BE2C (cell line): ENCODE measurements at regions not wholly inside any gene's neighbourhood (a gene's known extent, or its start where the extent isn't known, plus 50 kb on each side); places are given as distances from the start of the nearest gene placed in this dataset.

Experiments used
- DNase-seq: peaks from one replicate; pipeline ENCODE4 v3.0.0-alpha.2; 2020
- H3K27me3 ChIP-seq: fragments of 250-450 bp; sonication (Bioruptor Pico); 2 replicates; pipeline ENCODE4 v1.5.1; 2020; ENCODE audit warnings: mild to moderate bottlenecking
- H3K36me3 ChIP-seq: fragments of 250-450 bp; sonication (Bioruptor Pico); 2 replicates; pipeline ENCODE4 v1.5.1; 2020; ENCODE audit warnings: mild to moderate bottlenecking
- H3K4me1 ChIP-seq: fragments of 250-450 bp; sonication (Bioruptor Pico); 2 replicates; pipeline ENCODE4 v1.5.1; 2020
- H3K4me3 ChIP-seq: 2 replicates; pipeline ENCODE4 v1.5.1; 2011; ENCODE audit warnings: low read depth, low read length
- H3K9me3 ChIP-seq: fragments of 250-450 bp; sonication (Bioruptor Pico); 2 replicates; pipeline ENCODE4 v1.5.1; 2020
- CTCF ChIP-seq: IDR thresholded peaks from 2 replicates; pipeline ENCODE4 v1.5.1; 2012; ENCODE audit warnings: mild to moderate bottlenecking, low read depth, low read length

DNA sequence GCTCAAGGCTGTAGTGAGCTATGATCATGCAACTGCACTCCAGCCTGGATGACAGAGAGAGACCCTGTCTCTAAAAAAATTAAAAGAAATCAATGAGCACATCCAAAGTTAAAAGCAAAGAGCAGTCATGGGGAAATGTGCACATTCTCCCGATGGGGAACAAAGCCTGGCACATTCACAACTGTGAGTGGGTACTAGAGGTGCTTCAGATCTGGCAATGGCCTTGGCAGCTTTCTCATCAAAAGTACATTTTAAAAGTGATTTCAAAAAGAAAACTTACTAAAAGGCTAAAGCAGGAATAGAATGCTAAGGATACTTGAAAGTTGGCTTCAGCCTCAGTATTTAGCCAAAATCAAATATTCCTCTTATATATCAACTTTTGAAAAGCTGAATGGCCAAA is 145.9 kb upstream of the MAOA start:
- no peaks in the 10 kb centered on the region for H3K4me1 ChIP-seq
- TF ChIP-seq CTCF = no peak
- no peak for DNase-seq
- H3K36me3 ChIP-seq = no peaks in the 10 kb centered on the region
- H3K4me3 ChIP-seq = no peak overlapping the region
- H3K27me3 ChIP-seq = no peaks in the 10 kb centered on the region
- no peaks in the 10 kb centered on the region for H3K9me3 ChIP-seq

DNA sequence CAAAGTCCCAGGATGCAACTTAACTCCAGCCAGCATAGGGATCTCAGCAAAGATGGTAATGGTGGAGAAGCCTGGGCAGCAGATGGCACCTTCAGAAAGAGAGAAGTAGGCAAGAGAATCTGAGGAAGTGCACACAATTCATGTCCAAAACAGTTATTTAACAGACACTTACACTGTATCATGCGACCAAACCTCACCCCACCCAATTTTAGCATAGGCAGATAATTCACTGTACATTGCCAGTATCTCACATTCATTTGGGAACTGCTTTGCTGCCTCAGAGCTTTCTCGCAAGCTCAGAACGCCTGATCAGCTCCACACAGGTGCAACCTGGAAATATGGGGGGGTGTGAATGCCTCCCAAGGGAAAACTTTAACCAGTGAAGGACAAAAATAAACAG is 143.0 kb upstream of the MAOA start:
- no peak overlapping the region for H3K4me3 ChIP-seq
- H3K9me3 ChIP-seq = no peaks in the 10 kb centered on the region
- H3K27me3 ChIP-seq = no peaks in the 10 kb centered on the region
- H3K4me1 ChIP-seq = no peaks in the 10 kb centered on the region
- DNase-seq = no peak
- no peak for TF ChIP-seq CTCF
- no peaks in the 10 kb centered on the region for H3K36me3 ChIP-seq

- no peaks in the 10 kb centered on the region for H3K36me3 ChIP-seq
- no peak for TF ChIP-seq CTCF
- no peaks in the 10 kb centered on the region for H3K27me3 ChIP-seq
- no peaks in the 10 kb centered on the region for H3K9me3 ChIP-seq
- H3K4me1 ChIP-seq = no peaks in the 10 kb centered on the region
- no peak overlapping the region for H3K4me3 ChIP-seq
- DNase-seq = no peak
Observed at GRCh38 chrX:43514820-43515219, 141.3 kb upstream of the MAOA start.

GRCh38 chrX:43522582-43522981 is 133.5 kb upstream of the MAOA start:
- Histone ChIP-seq H3K4me3 (no peak overlapping the region), H3K36me3 (no peaks in the 10 kb centered on the region), H3K4me1 (no peaks in the 10 kb centered on the region), H3K9me3 (no peaks in the 10 kb centered on the region), H3K27me3 (no peaks in the 10 kb centered on the region)
- no peak for TF ChIP-seq CTCF
- DNase-seq = no peak

GRCh38 chrX:43525901-43526610 is 130.0 kb upstream of the MAOA start:
- no peak for TF ChIP-seq CTCF

DNA sequence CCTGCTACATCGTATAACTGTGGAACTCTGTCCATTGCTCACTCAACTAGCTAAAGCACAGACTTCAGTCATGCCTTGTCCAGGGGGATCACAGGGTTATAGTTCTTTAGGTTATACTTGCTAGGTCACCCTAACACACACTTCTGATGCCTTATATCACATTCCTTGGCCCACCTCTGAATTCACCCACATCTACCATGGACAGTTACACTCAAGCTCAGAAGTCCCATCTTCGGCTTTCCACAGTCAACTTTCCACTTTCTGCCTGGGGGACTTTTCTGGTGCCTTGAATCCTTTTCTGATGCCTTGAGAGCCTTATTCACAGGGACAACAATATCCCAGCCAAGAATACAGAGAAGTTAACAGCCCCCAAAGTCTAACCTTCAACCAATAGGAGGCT is 129.2 kb upstream of the MAOA start:
- H3K4me1 ChIP-seq = no peaks in the 10 kb centered on the region
- no peak overlapping the region for H3K4me3 ChIP-seq
- no peaks in the 10 kb centered on the region for H3K36me3 ChIP-seq
- H3K27me3 ChIP-seq = no peaks in the 10 kb centered on the region
- no peak for DNase-seq
- no peak for TF ChIP-seq CTCF
- H3K9me3 ChIP-seq = no peaks in the 10 kb centered on the region

More at GRCh38 chrX:43525901-43526610, 130.0 kb upstream of the MAOA start:
- no peaks in the 10 kb centered on the region for H3K9me3 ChIP-seq
- no peak overlapping the region for H3K4me3 ChIP-seq
- no peaks in the 10 kb centered on the region for H3K36me3 ChIP-seq
- H3K27me3 ChIP-seq = no peaks in the 10 kb centered on the region
- no peak for DNase-seq
- H3K4me1 ChIP-seq = no peaks in the 10 kb centered on the region
